Tibial nerve (tissue), 4 donors: ENCODE measurements at regions not wholly inside any gene's neighbourhood (a gene's known extent, or its start where the extent isn't known, plus 50 kb on each side); places are given as distances from the start of the nearest gene placed in this dataset.

Experiments used
- EP300 ChIP-seq, 2 donors: sonication (generic); formaldehyde crosslinking; IDR thresholded peaks; one replicate each; pipeline ENCODE4 v1.6.1; 2017; ENCODE audit warnings: antibody characterized with exemption in 2 of 2, mild to moderate bottlenecking in 1 of 2
- POLR2A ChIP-seq, 2 donors: fragments of 450-650 bp; IDR thresholded peaks; one replicate each; pipeline ENCODE4 v1.6.1; 2017; ENCODE audit warnings: antibody characterized with exemption in 2 of 2, mild to moderate bottlenecking in 2 of 2, moderate library complexity in 2 of 2
- TF ChIP-seq, protein P1 (sequence below), 5 experiments: fragments of 200-600 bp in 3 of 5; fragments of 450-650 bp in 2 of 5; sonication (generic) in 3 of 5; IDR thresholded peaks; one replicate each; pipeline ENCODE4 v1.5.1; 2016 to 2019; ENCODE audit warnings: antibody characterized with exemption in 5 of 5, mild to moderate bottlenecking in 3 of 5, moderate library complexity in 2 of 5

DNA sequence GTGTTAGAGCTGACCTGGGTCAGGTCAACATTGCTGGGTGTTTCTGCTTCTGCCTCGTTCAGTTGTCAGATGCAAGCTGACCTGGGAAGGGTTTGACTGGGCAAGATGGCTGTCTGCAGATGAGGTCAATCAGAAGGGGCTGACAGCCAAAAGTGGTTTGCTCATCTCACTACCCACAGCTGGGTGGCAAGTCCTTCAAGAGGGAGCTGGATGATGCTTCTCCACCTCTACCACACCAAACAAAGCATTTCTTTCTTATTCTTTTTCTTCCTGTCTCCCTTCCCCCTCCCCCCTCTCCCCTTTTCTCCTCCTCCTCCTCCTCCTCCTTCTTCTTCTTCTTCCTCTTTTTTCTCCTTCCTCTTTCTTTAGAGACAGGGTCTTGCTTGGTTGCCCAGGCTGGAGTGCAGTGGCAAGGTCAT lies 268.2 kb upstream of the PLEKHG7 start:
- TF ChIP-seq, protein P1, sequence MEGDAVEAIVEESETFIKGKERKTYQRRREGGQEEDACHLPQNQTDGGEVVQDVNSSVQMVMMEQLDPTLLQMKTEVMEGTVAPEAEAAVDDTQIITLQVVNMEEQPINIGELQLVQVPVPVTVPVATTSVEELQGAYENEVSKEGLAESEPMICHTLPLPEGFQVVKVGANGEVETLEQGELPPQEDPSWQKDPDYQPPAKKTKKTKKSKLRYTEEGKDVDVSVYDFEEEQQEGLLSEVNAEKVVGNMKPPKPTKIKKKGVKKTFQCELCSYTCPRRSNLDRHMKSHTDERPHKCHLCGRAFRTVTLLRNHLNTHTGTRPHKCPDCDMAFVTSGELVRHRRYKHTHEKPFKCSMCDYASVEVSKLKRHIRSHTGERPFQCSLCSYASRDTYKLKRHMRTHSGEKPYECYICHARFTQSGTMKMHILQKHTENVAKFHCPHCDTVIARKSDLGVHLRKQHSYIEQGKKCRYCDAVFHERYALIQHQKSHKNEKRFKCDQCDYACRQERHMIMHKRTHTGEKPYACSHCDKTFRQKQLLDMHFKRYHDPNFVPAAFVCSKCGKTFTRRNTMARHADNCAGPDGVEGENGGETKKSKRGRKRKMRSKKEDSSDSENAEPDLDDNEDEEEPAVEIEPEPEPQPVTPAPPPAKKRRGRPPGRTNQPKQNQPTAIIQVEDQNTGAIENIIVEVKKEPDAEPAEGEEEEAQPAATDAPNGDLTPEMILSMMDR (IDR thresholded peaks at IDR 0.05), result no peak
- TF ChIP-seq POLR2A (IDR thresholded peaks at IDR 0.05) (no peak), EP300 (IDR thresholded peaks at IDR 0.05) (no peak)
